Liver (tissue), 3 donors: ENCODE measurements at regions not wholly inside any gene's neighbourhood (a gene's known extent, or its start where the extent isn't known, plus 50 kb on each side); places are given as distances from the start of the nearest gene placed in this dataset.

Experiments
- CTCF ChIP-seq: fragments of 150-350 bp; IDR thresholded peaks from 2 replicates; pipeline ENCODE4 v1.5.1; 2017; ENCODE audit warnings: improper control_type of control experiment, low read depth, low read length; ENCODE audit not compliant: missing input control
- EGR1 ChIP-seq, 2 donors: IDR thresholded peaks; 2 replicates each; pipeline ENCODE4 v1.6.1; 2016 to 2018; ENCODE audit warnings: antibody characterized with exemption in 2 of 2, low read depth in 2 of 2
- FOXA1 ChIP-seq: IDR thresholded peaks from 2 replicates; pipeline ENCODE4 v1.6.1; 2016; ENCODE audit warnings: antibody characterized with exemption
- GABPA ChIP-seq, 2 donors: IDR thresholded peaks in 1 of 2; conservative IDR thresholded peaks in 1 of 2; 2 replicates each; pipeline ENCODE4 v1.6.1; 2016; ENCODE audit warnings: antibody characterized with exemption in 2 of 2, mild to moderate bottlenecking in 1 of 2, moderate library complexity in 1 of 2
- HNF4A ChIP-seq, 2 donors: conservative IDR thresholded peaks; 2 replicates each; pipeline ENCODE4 v1.6.1; 2016; ENCODE audit warnings: antibody characterized with exemption in 2 of 2, mild to moderate bottlenecking in 2 of 2
- MAX ChIP-seq: IDR thresholded peaks from 2 replicates; pipeline ENCODE4 v1.6.1; 2016; ENCODE audit warnings: antibody characterized with exemption
- RAD21 ChIP-seq, 2 donors: IDR thresholded peaks; 2 replicates each; pipeline ENCODE4 v1.6.1; 2016; ENCODE audit warnings: antibody characterized with exemption in 2 of 2, mild to moderate bottlenecking in 2 of 2
- REST ChIP-seq: IDR thresholded peaks from 2 replicates; pipeline ENCODE4 v1.6.1; 2016; ENCODE audit warnings: antibody characterized with exemption, mild to moderate bottlenecking
- SP1 ChIP-seq: IDR thresholded peaks from 2 replicates; pipeline ENCODE4 v1.6.1; 2018; ENCODE audit warnings: antibody characterized with exemption, mild to moderate bottlenecking
- TAF1 ChIP-seq: conservative IDR thresholded peaks from 2 replicates; pipeline ENCODE4 v1.6.1; 2016; ENCODE audit warnings: antibody characterized with exemption, mild to moderate bottlenecking
- YY1 ChIP-seq: IDR thresholded peaks from 2 replicates; pipeline ENCODE4 v1.6.1; 2016; ENCODE audit warnings: antibody characterized with exemption, mild to moderate bottlenecking
- donor health status: healthy.
- donor health status: healthy.

GRCh38 chr17:34458266-34458665, 95.2 kb upstream of the CCL1 start:
- TF ChIP-seq REST: no peak
- no peak for TF ChIP-seq CTCF
- TF ChIP-seq RAD21 (IDR thresholded peaks at IDR 0.05): no peak
- no peak for TF ChIP-seq YY1
- TF ChIP-seq EGR1 (IDR thresholded peaks at IDR 0.05; ENCODE audit: low read depth in 2 of 2): no peak
- TF ChIP-seq TAF1: no peak
- TF ChIP-seq MAX: no peak
- TF ChIP-seq SP1: no peak
- no peak for TF ChIP-seq GABPA (IDR thresholded peaks at IDR 0.05 in 1 of 2, conservative IDR thresholded peaks at IDR 0.05 in 1 of 2)
- TF ChIP-seq HNF4A (conservative IDR thresholded peaks at IDR 0.05): no peak
- no peak for TF ChIP-seq FOXA1
